Glomerular visceral epithelial cell (primary cell): ENCODE measurements at regions not wholly inside any gene's neighbourhood (a gene's known extent, or its start where the extent isn't known, plus 50 kb on each side); places are given as distances from the start of the nearest gene placed in this dataset.

Experiments used
- DNase-seq: peaks from one replicate; pipeline ENCODE4 v3.0.0-alpha.2; 2016; ENCODE audit errors: extremely low spot score

- DNase-seq = no peak
These were observed 81.5 kb downstream of the PJA1 start for GRCh38 chrX:69083801-69084200.

- no peak for DNase-seq
These were observed 81.9 kb downstream of the PJA1 start for GRCh38 chrX:69083361-69083760.

GRCh38 chrX:69082753-69083150 lies 82.5 kb downstream of the PJA1 start:
- no peak for DNase-seq

GRCh38 chrX:69082055-69082752 lies 83.0 kb downstream of the PJA1 start:
- no peak for DNase-seq

- no peak for DNase-seq
These were observed 84.3 kb downstream of the PJA1 start for GRCh38 chrX:69080855-69081465.

- no peak for DNase-seq
These were observed 86.0 kb downstream of the PJA1 start for GRCh38 chrX:69079268-69079667.

- no peak for DNase-seq
These were observed 87.3 kb downstream of the PJA1 start for GRCh38 chrX:69077895-69078455.

GRCh38 chrX:69076088-69076487 lies 89.2 kb downstream of the PJA1 start:
- no peak for DNase-seq

GRCh38 chrX:69074726-69075125 lies 90.5 kb downstream of the PJA1 start:
- no peak for DNase-seq

GRCh38 chrX:69073721-69074120 lies 91.5 kb downstream of the PJA1 start:
- DNase-seq = no peak

- no peak for DNase-seq
These were observed 92.0 kb downstream of the PJA1 start for GRCh38 chrX:69073241-69073640.

GRCh38 chrX:69072486-69073006 lies 92.7 kb downstream of the PJA1 start:
- DNase-seq = no peak

- no peak for DNase-seq
These were observed 94.2 kb downstream of the PJA1 start for GRCh38 chrX:69070949-69071650.

GRCh38 chrX:69069876-69070275 lies 95.4 kb downstream of the PJA1 start:
- DNase-seq = no peak

- no peak for DNase-seq
These were observed 96.2 kb downstream of the PJA1 start for GRCh38 chrX:69069086-69069445.

GRCh38 chrX:69068301-69069085 lies 96.8 kb downstream of the PJA1 start:
- DNase-seq = no peak

GRCh38 chrX:69067841-69068240 lies 97.4 kb downstream of the PJA1 start:
- no peak for DNase-seq

GRCh38 chrX:69066966-69067525 lies 98.2 kb downstream of the PJA1 start:
- no peak for DNase-seq

GRCh38 chrX:69066021-69066757 lies 99.1 kb downstream of the PJA1 start:
- no peak for DNase-seq

- peak; percentile 37 for DNase-seq
These were observed 99.8 kb downstream of the PJA1 start for GRCh38 chrX:69065451-69065850.

GRCh38 chrX:69063486-69063885 lies 101.8 kb downstream of the PJA1 start:
- DNase-seq = no peak
